ENCODE measurements at regions not wholly inside any gene's neighbourhood (a gene's known extent, or its start where the extent isn't known, plus 50 kb on each side); places are given as distances from the start of the nearest gene placed in this dataset.

DNA sequence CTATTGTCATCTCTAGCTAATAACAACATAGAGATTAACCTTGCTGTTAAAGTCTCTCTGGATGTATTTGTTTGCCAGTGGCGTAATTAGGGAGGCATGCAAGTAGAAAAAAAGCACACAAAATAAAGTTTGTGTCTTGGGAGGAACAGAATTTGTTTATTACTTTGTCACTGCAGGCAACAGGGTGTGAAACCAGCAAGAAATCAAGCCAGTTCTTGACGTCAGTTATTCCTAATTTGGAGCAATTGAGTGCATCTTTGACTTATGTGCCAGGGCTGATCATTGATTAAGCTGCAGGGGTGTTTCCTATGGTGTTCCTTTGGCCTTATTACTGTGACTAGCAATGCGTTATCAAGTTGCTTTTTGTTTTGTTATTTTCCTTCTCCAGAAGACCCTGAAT, 751.0 kb downstream of the KCNA4 start:
- Histone ChIP-seq H2AFZ (ENCODE audit: low read depth, low read length) (no peak overlapping the region), H3K79me2 (ENCODE audit: control insufficient read depth, insufficient read depth, low read length) (no peaks in the 10 kb centered on the region), H3K4me1 (ENCODE audit: control insufficient read depth, extremely low read depth, insufficient read depth, low read length) (no peaks in the 10 kb centered on the region), H4K20me1 (replicated peaks; ENCODE audit: control insufficient read depth, extremely low read depth, insufficient read depth, low read length) (no peaks in the 10 kb centered on the region), H3K27me3 (ENCODE audit: control insufficient read depth in 2 of 2, insufficient read depth in 2 of 2, low read length in 2 of 2) (no peaks in the 10 kb centered on the region), H3K36me3 (ENCODE audit: control insufficient read depth in 2 of 2, extremely low read depth in 1 of 2, insufficient read depth in 2 of 2, low read length in 2 of 2) (no peaks in the 10 kb centered on the region), H3K27ac (ENCODE audit: insufficient read depth, low read depth, low read length) (no peak overlapping the region), H3K9me3 (replicated peaks; ENCODE audit: control insufficient read depth, insufficient read depth, low read length) (no peaks in the 10 kb centered on the region), H3K9ac (replicated peaks; ENCODE audit: extremely low read depth, insufficient read depth, low read length) (no peak overlapping the region), H3K4me3 (replicated peaks in 1 of 3; ENCODE audit: insufficient read depth in 1 of 3, low read depth in 1 of 3, low read length in 3 of 3) (no peak overlapping the region), H3K9me1 (replicated peaks; ENCODE audit: control insufficient read depth, extremely low read depth, insufficient read depth, low read length) (no peaks in the 10 kb centered on the region), H3K4me2 (ENCODE audit: insufficient read depth, low read length) (no peak overlapping the region)
- intact Hi-C loops (cut with micrococcal nuclease) = no loop called here
- ChIA-PET CTCF (no interaction called here), POLR2A (no interaction called here)
- DNase-seq (ENCODE audit: low read depth, low spot score) (no peak), FAIRE-seq (no peak)
- BruUV-seq (replicated peaks) = no TSS peak
- dilution Hi-C loops (cut with MboI; ENCODE audit: extremely low pct_ligation_motif_present, low sequenced_read_pairs) = no loop called here
- TF ChIP-seq EZH2 (IDR thresholded peaks at IDR 0.05; ENCODE audit: borderline replicate concordance, low read depth, low read length, severe bottlenecking) (no peak), GATA2 (IDR thresholded peaks at IDR 0.05; ENCODE audit: insufficient read depth, insufficient read length, low read depth, low read length) (no peak), POLR2AphosphoS5 (IDR thresholded peaks at IDR 0.05; ENCODE audit: insufficient read depth, low read depth, low read length) (no peak), MYC (IDR thresholded peaks at IDR 0.05; ENCODE audit: low read depth, low read length) (no peak)
- TF ChIP-seq, protein P1, sequence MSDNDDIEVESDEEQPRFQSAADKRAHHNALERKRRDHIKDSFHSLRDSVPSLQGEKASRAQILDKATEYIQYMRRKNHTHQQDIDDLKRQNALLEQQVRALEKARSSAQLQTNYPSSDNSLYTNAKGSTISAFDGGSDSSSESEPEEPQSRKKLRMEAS (IDR thresholded peaks at IDR 0.05; ENCODE audit: insufficient read depth, insufficient read length) = no peak
- TF ChIP-seq, protein P2, sequence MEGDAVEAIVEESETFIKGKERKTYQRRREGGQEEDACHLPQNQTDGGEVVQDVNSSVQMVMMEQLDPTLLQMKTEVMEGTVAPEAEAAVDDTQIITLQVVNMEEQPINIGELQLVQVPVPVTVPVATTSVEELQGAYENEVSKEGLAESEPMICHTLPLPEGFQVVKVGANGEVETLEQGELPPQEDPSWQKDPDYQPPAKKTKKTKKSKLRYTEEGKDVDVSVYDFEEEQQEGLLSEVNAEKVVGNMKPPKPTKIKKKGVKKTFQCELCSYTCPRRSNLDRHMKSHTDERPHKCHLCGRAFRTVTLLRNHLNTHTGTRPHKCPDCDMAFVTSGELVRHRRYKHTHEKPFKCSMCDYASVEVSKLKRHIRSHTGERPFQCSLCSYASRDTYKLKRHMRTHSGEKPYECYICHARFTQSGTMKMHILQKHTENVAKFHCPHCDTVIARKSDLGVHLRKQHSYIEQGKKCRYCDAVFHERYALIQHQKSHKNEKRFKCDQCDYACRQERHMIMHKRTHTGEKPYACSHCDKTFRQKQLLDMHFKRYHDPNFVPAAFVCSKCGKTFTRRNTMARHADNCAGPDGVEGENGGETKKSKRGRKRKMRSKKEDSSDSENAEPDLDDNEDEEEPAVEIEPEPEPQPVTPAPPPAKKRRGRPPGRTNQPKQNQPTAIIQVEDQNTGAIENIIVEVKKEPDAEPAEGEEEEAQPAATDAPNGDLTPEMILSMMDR (IDR thresholded peaks at IDR 0.05; ENCODE audit: extremely low read depth in 1 of 2, insufficient read depth in 1 of 2, low read depth in 1 of 2, low read length in 2 of 2) = no peak

DNA sequence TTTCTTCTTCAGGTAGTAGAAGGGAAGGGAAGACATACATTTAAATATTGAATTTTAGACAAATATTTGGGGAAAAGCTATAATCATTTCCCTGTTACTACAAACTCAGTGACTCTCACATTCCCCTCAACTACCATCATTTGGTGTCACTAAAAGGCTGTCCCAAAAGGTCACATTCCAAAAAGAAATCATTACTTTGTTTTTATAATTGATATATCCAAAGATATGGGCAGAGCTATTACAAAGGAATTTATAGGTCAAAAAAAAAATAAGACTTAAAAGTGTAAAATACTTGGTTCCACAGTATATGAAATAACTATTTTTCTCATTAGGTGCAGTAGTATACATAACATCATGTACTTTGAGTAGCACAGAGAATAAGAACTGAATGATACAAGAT, 751.4 kb downstream of the KCNA4 start:
- intact Hi-C loops (cut with micrococcal nuclease) (no loop called here), dilution Hi-C loops (cut with MboI; ENCODE audit: extremely low pct_ligation_motif_present, low sequenced_read_pairs) (no loop called here)
- TF ChIP-seq FOS (IDR thresholded peaks at IDR 0.05; ENCODE audit: borderline replicate concordance, insufficient read depth, low read length) (no peak), JUN (IDR thresholded peaks at IDR 0.05; ENCODE audit: borderline replicate concordance, insufficient read depth, insufficient read length, low read depth) (no peak), POLR2AphosphoS5 (IDR thresholded peaks at IDR 0.05; ENCODE audit: insufficient read depth, low read depth, low read length) (no peak)
- TF ChIP-seq, protein P2 (IDR thresholded peaks at IDR 0.05; ENCODE audit: extremely low read depth in 1 of 2, insufficient read depth in 1 of 2, low read depth in 1 of 2, low read length in 2 of 2) = no peak
- H3K79me2 ChIP-seq (ENCODE audit: control insufficient read depth, insufficient read depth, low read length) = no peaks in the 10 kb centered on the region
- no peak overlapping the region for H3K4me2 ChIP-seq (ENCODE audit: insufficient read depth, low read length)
- H3K4me1 ChIP-seq (ENCODE audit: control insufficient read depth, extremely low read depth, insufficient read depth, low read length) = no peaks in the 10 kb centered on the region
- H3K9me3 ChIP-seq (replicated peaks; ENCODE audit: control insufficient read depth, insufficient read depth, low read length) = no peaks in the 10 kb centered on the region
- no peaks in the 10 kb centered on the region for H4K20me1 ChIP-seq (replicated peaks; ENCODE audit: control insufficient read depth, extremely low read depth, insufficient read depth, low read length)
- no peak for DNase-seq (ENCODE audit: low read depth, low spot score)
- FAIRE-seq = no peak
- POLR2A ChIA-PET = no interaction called here
- H3K9me1 ChIP-seq (replicated peaks; ENCODE audit: control insufficient read depth, extremely low read depth, insufficient read depth, low read length) = no peaks in the 10 kb centered on the region
- no peak overlapping the region for H3K27ac ChIP-seq (ENCODE audit: insufficient read depth, low read depth, low read length)
- no TSS peak for BruUV-seq (replicated peaks)
- H2AFZ ChIP-seq (ENCODE audit: low read depth, low read length) = no peak overlapping the region
- H3K9ac ChIP-seq (replicated peaks; ENCODE audit: extremely low read depth, insufficient read depth, low read length) = no peak overlapping the region
- H3K4me3 ChIP-seq (replicated peaks in 1 of 3; ENCODE audit: insufficient read depth in 1 of 3, low read depth in 1 of 3, low read length in 3 of 3) = no peak overlapping the region
- CTCF ChIA-PET = no interaction called here
- no peaks in the 10 kb centered on the region for H3K27me3 ChIP-seq (ENCODE audit: control insufficient read depth in 2 of 2, insufficient read depth in 2 of 2, low read length in 2 of 2)
- H3K36me3 ChIP-seq (ENCODE audit: control insufficient read depth in 2 of 2, extremely low read depth in 1 of 2, insufficient read depth in 2 of 2, low read length in 2 of 2) = no peaks in the 10 kb centered on the region
